GM18907 (cell line): ENCODE measurements at regions not wholly inside any gene's neighbourhood (a gene's known extent, or its start where the extent isn't known, plus 50 kb on each side); places are given as distances from the start of the nearest gene placed in this dataset.

Experiments used
- ATAC-seq: cut with Tn5 transposase; IDR thresholded peaks from one replicate; pipeline ENCODE4 v1.9.1; 2021; ENCODE audit warnings: mild to moderate bottlenecking, moderate library complexity; ENCODE audit not compliant: unreplicated experiment

DNA sequence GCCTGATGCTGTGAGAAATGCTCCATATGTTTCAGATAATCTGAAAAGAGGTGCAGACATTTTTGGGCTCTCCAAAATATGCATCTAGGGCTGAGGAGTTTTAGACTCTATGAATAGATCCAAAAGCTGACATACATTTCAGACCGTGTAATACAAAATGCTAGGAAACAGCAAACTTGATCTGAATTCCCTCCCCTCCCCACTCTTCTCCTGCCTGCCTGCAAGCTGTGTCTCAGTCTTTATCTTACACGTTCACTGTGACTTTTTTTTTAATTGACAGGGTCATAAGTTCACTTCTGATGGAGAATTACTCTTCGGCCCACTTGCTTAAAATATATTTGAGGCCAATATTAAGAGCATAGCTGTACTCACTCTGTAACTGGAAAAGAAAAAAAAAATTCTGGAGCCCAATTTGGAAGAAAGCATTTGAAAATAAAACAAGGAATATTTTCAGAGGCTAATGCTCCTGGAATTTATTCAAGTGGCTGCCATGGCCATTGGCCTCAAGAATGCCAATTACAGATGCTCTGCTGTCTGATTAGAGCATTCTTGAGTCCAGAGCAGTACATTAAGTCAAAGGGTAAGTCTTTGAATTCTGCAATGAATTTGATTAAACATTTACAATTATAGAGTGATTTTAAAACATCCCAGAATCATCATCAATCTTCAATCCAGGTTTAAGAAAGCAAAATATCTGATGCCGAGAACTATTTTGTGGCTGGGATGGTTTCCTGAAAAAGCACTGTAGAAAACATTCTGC lies 146.2 kb upstream of the SEMA6D start:
- ATAC-seq, result no peak

- ATAC-seq, result no peak
Measured at GRCh38 chr15:47573673-47574072, 143.6 kb upstream of the SEMA6D start.

GRCh38 chr15:47577000-47577399 lies 140.3 kb upstream of the SEMA6D start:
- ATAC-seq, result no peak

DNA sequence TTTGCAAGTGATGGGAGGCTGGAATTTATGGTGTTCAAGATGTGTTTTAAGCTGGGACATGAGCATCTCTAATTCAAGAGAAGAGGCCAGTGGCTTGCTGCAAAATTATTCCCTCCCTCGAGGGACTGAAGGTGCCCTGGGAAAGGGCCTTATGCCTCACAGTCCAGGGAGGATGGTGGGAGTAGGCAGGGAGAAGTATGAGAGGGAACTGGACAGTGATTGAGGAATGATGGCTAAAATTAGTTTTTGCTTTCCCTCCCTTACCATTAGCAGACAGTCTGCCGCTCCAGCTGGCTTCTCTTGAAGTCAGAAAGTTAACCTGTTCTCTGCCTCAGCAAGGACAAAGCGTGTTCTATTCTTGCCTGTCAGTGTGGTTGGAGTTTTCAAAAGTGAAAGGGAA lies 139.8 kb upstream of the SEMA6D start:
- ATAC-seq, result no peak

DNA sequence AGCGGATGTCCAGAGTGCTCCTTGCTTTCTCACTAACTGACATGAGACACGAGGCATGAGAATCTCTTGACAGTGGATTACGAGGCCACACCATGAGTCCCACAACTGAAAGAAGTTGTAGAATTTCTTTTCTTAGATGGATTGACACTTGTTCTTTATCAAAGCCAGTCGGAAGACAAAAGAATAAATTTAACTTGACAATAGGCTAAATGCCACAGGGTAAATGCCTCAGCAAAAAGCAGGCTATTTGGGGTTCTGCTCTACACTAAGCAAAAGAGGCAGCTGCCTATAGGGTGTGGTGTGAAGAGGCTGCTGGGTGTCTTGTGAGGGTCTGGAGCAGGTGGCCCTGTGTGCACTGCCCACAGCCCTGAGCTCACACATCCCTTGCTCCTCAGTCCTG lies 135.1 kb upstream of the SEMA6D start:
- no peak for ATAC-seq

GRCh38 chr15:47584316-47584715 lies 133.0 kb upstream of the SEMA6D start:
- no peak for ATAC-seq

DNA sequence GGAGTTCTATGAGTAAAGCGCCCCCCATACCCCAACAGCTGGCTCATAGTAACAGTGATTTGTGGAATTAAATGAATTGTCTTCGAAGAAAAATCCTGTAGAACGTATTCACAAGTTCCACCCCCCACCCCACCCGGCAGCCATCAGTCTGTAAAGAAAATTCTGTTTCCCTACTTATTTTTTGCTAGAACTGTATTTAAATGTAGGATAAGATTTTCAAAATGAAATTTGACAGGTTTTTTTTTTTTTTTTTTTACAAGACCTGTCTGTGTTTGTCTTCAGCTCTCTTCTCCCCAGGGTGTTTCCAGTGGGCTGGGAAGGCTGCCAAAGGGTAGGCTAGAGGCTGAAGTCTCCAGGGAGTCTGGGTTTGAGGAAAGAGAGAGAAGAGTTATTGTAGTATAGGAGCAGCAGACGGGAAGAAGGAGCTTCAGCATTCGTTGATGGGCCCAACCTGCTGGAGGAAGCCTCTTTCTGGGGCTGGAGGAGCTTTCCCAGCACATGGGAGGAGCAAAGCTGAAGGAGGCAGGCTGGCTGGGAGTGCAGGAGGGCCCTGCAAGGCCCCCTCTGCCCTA lies 130.6 kb upstream of the SEMA6D start:
- ATAC-seq, result no peak

DNA sequence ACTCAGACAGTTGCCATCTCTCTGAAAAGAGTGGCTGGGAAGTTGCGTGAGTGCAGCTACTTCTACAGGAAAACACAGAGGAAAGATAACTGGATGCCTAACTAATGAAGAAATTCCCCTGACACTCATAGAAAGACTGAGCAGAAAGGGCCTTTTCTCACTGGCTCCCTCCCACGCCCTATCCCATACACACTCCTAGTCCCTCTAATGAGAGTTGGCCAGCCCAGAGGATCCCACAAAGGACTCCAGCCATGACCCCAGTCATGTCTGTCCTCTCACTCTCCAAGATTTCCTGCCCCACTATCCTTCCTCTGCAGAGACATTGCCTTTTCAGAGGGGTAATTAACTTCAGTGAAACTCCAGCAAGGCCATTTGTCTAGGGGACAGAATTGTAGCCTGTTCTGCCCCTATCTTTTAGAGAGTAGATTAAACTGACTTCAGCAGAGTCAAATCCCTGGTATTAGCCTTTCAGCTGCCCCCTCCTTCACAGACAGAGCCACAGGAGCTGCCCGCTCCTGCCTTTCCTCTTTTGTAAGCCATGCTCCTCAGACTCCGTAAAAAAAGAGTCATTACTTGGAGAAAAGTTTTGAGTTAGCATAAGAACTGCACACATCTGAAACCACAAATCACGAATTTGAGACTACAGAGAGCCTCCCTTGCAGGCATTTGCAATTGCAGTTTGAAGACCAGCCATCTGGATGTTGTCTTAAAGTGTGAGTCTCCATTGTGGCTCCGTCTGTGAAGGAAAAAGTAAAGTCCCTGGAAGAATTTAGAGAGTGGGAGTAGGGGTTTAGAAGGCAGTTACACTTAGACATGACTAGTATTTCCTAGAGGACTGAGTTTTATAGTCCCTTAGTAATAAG lies 129.1 kb upstream of the SEMA6D start:
- no peak for ATAC-seq

- no peak for ATAC-seq
Measured at GRCh38 chr15:47588958-47589357, 128.3 kb upstream of the SEMA6D start.

DNA sequence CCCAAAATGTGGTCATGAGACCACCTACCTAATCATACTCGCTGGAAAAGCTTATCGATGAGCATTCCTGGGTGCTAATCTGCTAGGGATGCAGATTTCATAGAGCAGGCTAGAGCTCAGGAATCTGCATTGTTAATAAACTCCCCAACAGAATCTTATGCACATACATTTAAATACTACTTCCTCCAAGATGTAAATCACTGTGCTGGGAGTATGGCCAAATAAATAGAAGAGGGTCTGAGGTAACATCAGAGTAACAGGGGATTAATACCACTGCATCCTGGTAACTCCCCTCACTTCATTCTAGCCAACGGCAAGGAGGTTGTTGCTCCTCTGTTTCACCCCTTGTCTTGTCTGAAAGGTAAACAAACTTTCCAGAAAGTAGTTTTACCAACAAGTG lies 118.3 kb upstream of the SEMA6D start:
- no peak for ATAC-seq

DNA sequence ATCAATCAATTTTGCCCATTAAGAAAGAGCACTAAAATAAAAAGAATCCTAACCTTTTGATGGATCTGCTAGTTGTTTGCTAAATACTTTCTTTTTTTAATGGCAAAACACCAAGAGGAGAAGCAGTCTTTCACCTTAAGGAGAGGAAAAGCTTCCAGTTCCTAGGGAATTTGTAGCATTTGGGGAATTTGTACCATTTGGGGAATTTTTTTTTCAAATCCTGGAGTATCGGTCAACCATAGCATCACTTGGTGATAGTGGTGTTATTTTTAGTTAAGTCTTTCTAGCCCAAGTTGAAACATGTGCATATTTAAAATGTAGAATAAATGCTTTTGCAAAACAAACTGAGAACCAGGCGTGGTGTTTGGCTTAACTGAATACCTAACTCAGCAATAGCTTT lies 117.5 kb upstream of the SEMA6D start:
- ATAC-seq, result no peak

GRCh38 chr15:47602121-47602520 lies 115.2 kb upstream of the SEMA6D start:
- ATAC-seq, result no peak

DNA sequence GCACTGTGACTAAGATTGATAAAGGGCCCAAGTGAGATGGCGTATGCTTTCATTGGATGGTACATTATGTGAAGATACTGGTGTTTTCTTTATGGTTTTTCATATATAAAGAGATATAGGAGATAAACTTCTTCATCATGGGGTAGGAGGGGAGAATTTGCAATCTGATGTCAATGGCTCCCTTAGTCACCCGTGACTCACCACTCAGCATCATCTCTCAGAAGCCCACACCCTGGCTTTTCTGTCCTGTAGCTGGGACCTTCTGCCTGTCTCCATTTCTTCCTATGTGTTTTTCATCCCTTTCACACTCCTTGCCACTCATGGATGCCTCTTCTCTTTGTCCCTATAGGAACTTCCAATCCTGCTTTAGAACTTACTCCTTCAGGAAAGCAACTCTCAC lies 114.3 kb upstream of the SEMA6D start:
- ATAC-seq, result no peak

DNA sequence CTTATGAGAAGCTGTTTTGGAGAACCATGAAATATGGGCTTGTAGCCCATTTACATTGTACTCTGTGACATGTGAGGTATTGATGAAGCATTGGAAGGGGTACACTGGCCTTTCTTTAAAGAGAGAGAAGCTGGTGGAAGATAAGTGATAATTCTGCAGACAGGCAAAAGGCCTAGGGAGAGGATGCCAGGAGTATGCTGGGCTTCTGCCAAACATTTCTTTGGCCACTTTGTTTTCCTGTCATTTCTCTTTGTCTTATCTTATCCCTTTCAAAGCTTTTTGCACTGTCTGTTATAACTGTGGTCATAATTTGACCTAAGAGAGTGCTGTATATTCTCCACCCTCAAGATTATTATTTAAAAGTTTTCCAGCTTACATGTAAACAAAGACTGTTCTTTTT lies 109.6 kb upstream of the SEMA6D start:
- ATAC-seq, result no peak

DNA sequence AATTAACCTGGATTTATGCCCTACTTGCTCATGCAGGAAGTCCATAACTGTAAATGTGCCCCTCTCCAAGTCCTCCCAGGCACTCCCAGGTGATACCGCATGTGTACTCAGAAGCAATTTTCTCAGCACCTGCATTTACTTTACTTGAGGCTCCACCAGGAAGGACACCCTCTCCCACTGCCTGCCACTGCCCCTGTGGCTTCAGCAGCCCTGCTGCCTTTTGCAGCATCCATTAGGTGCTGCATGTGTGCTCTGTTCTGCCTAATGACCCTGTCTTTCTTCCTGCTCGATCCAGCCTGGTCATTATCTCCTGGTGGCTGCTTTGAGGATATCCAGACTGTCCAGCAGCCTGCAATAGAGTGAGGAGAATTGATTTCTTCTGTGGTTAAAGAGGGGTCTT lies 107.6 kb upstream of the SEMA6D start:
- ATAC-seq, result no peak

GRCh38 chr15:47610736-47611135 lies 106.6 kb upstream of the SEMA6D start:
- no peak for ATAC-seq

DNA sequence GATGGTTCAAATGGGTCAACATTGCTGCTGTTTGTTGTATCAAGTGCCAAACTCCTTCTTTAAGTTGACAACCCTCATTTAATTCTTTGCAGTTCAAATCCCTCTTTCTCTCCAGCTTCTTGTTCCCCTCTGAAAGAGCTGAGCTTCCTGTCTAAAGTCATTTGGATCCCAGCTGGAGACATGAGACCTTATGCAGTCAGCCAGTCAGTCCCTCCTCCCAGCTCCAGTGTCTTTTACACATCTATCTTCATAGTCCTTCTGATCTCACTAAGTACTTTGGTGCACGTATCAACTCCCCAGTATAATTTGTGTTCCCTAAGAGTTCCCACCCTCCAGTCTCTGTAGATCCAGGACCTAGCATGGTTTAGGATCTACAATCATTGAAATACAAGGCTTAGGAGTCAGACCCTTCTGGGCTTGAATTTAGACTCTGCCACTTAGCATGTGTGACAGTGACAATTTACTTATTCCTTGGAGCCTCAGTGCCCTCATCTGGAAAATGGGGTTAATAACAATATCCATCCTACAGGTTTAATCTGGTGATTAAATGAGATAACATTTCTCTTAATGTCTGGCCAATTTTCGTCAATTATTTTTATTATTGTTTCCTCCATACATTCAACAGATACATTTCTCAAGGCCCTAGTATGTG lies 102.8 kb upstream of the SEMA6D start:
- ATAC-seq, result no peak

GRCh38 chr15:47616876-47617275 lies 100.4 kb upstream of the SEMA6D start:
- no peak for ATAC-seq

DNA sequence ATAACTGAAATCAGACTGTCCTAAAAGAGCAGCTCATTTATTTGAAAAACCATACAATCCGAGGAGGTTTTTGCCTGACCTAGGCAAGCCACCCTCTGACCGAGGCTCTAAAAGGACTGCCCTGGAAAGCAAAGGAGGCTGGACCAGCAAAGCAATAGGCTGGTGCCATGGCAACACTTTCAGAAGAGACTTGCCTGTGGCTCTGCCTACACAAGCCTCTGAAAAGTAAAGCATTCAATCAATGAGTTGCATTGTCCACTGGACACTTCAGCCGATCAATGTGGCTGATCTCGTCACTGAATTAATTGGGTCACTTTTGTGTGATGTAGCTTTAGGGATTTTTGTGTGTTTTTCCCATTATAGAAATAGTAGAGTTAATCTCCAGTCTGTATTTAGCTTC lies 99.1 kb upstream of the SEMA6D start:
- no peak for ATAC-seq

- no peak for ATAC-seq
Measured at GRCh38 chr15:47620960-47621681, 96.2 kb upstream of the SEMA6D start.

DNA sequence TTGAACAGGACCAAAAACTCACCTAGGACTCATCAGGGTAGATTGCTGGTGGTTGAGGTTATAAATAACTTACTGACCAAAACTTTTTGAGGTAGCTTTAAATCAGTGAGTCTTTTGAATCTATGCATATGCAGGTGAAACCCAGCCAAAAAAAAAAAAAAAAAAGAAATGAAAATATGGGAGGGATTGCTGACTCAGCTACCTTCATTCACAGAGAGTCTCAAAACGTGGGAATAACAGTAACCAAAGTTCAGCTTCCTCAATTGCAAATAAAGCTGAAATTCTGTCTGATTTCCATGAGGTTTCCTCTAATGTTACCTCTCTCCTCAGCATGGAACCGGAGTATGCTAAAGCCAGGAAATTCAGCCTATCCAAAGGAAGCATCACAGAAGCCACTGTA lies 95.2 kb upstream of the SEMA6D start:
- no peak for ATAC-seq
